ENCODE measurements at regions not wholly inside any gene's neighbourhood (a gene's known extent, or its start where the extent isn't known, plus 50 kb on each side); places are given as distances from the start of the nearest gene placed in this dataset.
"Not testable (repeated sequence)": the region's sequence is repeated elsewhere in the genome, so short reads cannot be mapped to it uniquely, and the experiment has no call there.

- no peak for DNase-seq (ENCODE audit: low read depth)
Observed at GRCh38 chrX:122218666-122219065, 965.4 kb upstream of the GRIA3 start.

GRCh38 chrX:122219226-122219625 is 964.9 kb upstream of the GRIA3 start:
- no peak for DNase-seq (ENCODE audit: low read depth)

DNA sequence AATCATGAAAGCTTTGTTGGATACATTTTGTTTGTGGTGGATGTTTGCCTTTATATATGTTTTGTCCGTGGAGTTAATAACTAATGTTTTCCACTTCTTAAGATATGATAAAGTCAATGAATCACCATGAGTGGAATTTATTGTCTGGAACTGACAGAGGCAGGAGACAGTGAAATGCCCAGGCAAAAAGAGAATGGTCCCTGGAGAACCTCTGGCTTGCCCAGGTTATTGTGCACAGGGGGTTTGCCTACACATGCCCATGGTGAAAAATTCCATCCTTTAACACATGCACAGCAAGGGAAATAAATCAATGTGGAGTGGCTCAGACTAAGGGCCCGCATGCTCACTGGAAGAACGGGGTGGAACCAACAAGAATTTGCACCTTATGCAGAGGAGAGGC is 964.3 kb upstream of the GRIA3 start:
- no peak for DNase-seq (ENCODE audit: low read depth)

- DNase-seq (ENCODE audit: low read depth): no peak
Observed at GRCh38 chrX:122220644-122221373, 963.3 kb upstream of the GRIA3 start.

GRCh38 chrX:122221810-122222209 is 962.3 kb upstream of the GRIA3 start:
- not testable (repeated sequence) for DNase-seq (ENCODE audit: low read depth)

- not testable (repeated sequence) for DNase-seq (ENCODE audit: low read depth)
Observed at GRCh38 chrX:122224137-122224536, 959.9 kb upstream of the GRIA3 start.

DNA sequence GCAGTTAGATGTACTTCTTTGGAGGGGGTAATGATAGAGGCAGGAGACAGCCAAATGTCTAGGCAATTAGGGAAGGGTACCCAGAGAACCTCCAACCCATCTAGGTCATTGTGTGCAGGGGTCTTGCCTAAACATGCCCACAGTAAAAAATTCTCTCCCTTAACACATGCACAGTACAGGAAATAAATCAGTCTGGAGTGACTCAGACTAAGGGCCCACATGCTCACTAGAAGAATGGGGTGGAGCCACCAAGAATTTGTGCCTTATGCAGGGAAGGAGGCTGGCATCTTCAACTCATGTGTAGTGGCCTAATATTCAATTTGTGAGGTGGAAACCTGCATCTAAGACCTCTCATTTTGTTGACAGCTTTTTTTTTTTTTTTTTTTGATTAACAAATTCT is 945.3 kb upstream of the GRIA3 start:
- DNase-seq (ENCODE audit: low read depth): no peak

- no peak for DNase-seq (ENCODE audit: low read depth)
Observed at GRCh38 chrX:122241959-122242358, 942.1 kb upstream of the GRIA3 start.

DNA sequence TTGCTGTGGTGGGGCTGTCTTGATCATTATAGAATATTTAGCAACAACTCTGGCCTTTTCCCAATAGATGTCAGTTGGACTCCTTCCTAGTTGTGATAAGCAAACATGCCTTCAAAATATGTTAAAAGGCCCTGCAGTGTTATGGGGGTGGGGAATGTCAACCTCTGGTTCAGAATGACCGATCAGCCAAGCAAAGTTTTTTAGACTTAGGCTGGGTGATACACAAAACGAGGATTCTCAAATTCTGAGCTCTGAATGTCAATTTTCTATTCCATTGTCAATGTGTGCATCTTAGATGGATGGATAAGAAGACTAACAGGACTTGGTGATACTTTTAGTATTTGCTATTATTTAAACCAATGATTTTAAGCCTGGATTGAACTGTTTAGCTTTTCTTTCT is 940.0 kb upstream of the GRIA3 start:
- DNase-seq (ENCODE audit: low read depth): no peak

- no peak for DNase-seq (ENCODE audit: low read depth)
Observed at GRCh38 chrX:122245175-122245574, 938.9 kb upstream of the GRIA3 start.

DNA sequence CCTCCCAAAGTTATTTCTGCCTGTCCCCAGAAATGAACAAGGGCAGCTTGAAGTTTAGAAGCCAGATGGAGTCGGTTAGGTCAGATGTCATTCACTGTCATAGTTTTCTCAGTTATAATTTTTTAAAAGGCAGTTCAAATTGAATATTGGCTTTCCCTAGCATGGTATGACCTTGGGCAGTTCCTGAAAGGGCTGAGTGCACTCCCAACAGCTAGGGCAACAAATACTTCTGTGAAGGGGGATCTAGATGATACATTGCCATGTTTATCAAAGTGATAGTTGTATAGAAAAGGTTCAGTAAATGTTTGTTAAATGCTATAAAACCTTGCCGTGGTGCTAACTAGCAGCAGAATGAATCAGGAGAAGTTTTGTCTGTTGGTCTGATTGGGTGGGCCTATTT is 938.1 kb upstream of the GRIA3 start:
- no peak for DNase-seq (ENCODE audit: low read depth)

GRCh38 chrX:122246937-122247336 is 937.1 kb upstream of the GRIA3 start:
- no peak for DNase-seq (ENCODE audit: low read depth)

- DNase-seq (ENCODE audit: low read depth): no peak
Observed at GRCh38 chrX:122248681-122249080, 935.4 kb upstream of the GRIA3 start.

DNA sequence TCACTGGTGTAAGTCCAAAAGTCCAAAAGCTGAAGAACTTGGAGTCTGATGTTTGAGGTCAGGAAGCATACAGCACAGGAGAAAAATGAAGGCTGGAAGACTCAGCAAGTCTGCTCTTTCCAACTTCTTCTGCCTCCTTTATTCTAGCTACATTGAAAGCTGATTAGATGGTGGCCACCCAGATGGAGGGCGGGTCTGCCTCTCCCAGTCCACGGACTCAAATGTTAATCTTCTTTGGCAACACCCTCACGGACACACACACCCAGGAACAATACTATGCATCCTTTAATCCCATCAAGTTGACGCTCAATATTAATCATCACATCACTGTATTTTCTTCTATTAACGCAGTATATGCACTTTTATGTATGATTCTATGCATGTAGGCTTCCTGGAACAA is 931.6 kb upstream of the GRIA3 start:
- DNase-seq (ENCODE audit: low read depth): no peak

- DNase-seq (ENCODE audit: low read depth): no peak
Observed at GRCh38 chrX:122268353-122268752, 915.7 kb upstream of the GRIA3 start.

- DNase-seq (ENCODE audit: low read depth): no peak
Observed at GRCh38 chrX:122269243-122269781, 914.8 kb upstream of the GRIA3 start.

GRCh38 chrX:122270809-122271494 is 913.1 kb upstream of the GRIA3 start:
- DNase-seq (ENCODE audit: low read depth): no peak

GRCh38 chrX:122272011-122272410 is 912.1 kb upstream of the GRIA3 start:
- no peak for DNase-seq (ENCODE audit: low read depth)

GRCh38 chrX:122279746-122280145 is 904.3 kb upstream of the GRIA3 start:
- DNase-seq (ENCODE audit: low read depth): no peak

DNA sequence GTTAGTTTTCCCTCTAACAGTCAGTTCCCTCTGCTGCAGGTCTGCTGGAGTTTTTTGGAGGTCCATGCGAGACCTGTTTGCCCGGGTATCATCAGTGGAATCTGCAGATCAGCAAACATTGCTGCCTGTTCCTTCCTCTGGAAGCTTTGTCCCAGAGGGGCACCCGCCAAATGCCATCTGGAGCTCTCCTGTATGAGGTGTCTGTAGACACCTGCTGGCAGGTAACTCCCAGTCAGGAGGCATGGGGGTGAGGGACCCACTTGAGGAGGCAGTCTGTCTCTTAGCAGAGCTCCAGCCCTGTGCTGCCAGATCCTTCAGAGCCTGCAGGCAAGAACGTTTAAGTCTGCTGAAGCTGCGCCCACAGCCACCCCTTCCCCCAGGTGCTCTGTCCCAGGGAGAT is 884.3 kb upstream of the GRIA3 start:
- DNase-seq (ENCODE audit: low read depth): not testable (repeated sequence)

- no peak for DNase-seq (ENCODE audit: low read depth)
Observed at GRCh38 chrX:122301491-122301890, 882.6 kb upstream of the GRIA3 start.

- no peak for DNase-seq (ENCODE audit: low read depth)
Observed at GRCh38 chrX:122303761-122304160, 880.3 kb upstream of the GRIA3 start.

- DNase-seq (ENCODE audit: low read depth): no peak
Observed at GRCh38 chrX:122344816-122345215, 839.3 kb upstream of the GRIA3 start.
